Heart left ventricle (tissue), 16 donors: ENCODE measurements at regions not wholly inside any gene's neighbourhood (a gene's known extent, or its start where the extent isn't known, plus 50 kb on each side); places are given as distances from the start of the nearest gene placed in this dataset.
A peak's percentile ranks its signal among the peaks of the same experiment; 100 is the strongest.

Experiments used
- ATAC-seq, 4 donors: fragments of 200-7000 bp; cut with Tn5 transposase; one replicate each; pipeline ENCODE4 v1.9.1; 2020 to 2022; ENCODE audit warnings: moderate library complexity in 4 of 4, mild to moderate bottlenecking in 3 of 4, moderate number of reproducible peaks in 1 of 4
- DNase-seq, 5 donors: peaks; one replicate each; pipeline ENCODE4 v3.0.0-alpha.2; 2020
- H3K27ac ChIP-seq, 12 donors: fragments of 200-600 bp; sonication (generic) in 4 of 12; one replicate each; pipeline versions ENCODE4 v1.5.0 to v1.8.0; 2016 to 2022; ENCODE audit warnings: mild to moderate bottlenecking in 2 of 12
- H3K27me3 ChIP-seq, 9 donors: fragments of 200-600 bp; sonication (generic) in 2 of 9; one replicate each; pipeline versions ENCODE4 v1.5.1 to v1.8.0; 2016 to 2022; ENCODE audit warnings: mild to moderate bottlenecking in 3 of 9
- H3K36me3 ChIP-seq, 9 donors: fragments of 200-600 bp; sonication (generic) in 2 of 9; one replicate each; pipeline versions ENCODE4 v1.5.0 to v1.8.0; 2018 to 2022; ENCODE audit warnings: mild to moderate bottlenecking in 2 of 9
- H3K4me1 ChIP-seq, 12 donors: fragments of 200-600 bp; sonication (generic) in 4 of 12; one replicate each; pipeline versions ENCODE4 v1.5.0 to v1.8.0; 2016 to 2022; ENCODE audit warnings: mild to moderate bottlenecking in 3 of 12
- H3K4me3 ChIP-seq, 12 donors: fragments of 200-600 bp; sonication (generic) in 4 of 12; one replicate each; pipeline versions ENCODE4 v1.5.0 to v1.8.0; 2017 to 2022; ENCODE audit warnings: mild to moderate bottlenecking in 9 of 12, moderate library complexity in 4 of 12
- H3K9me3 ChIP-seq, 12 donors: fragments of 200-600 bp; sonication (generic) in 4 of 12; one replicate each; pipeline versions ENCODE4 v1.5.0 to v1.8.0; 2016 to 2022; ENCODE audit warnings: mild to moderate bottlenecking in 1 of 12
- POLR2A ChIP-seq, 2 donors: fragments of 450-650 bp; IDR thresholded peaks; one replicate each; pipeline ENCODE4 v1.6.1; 2017; ENCODE audit warnings: antibody characterized with exemption in 2 of 2, mild to moderate bottlenecking in 2 of 2, moderate library complexity in 2 of 2
- whole genome bisulfite sequencing, 4 donors: extraction: QIAGEN DNeasy Blood & Tissue Kit in 2 of 4; methylation state at CpG; one replicate each; pipeline versions ENCODE4 v1.1.5 to v1.1.7; 2013 to 2018; 5-methylcytosine and 5-hydroxymethylcytosine counted together
- intact Hi-C, 10 donors: fragments of 100-400 bp; cut with DNase I; formaldehyde crosslinking; loops; one replicate each; pipeline versions ENCODE4 v1.11.1 to v1.14.2; 2022
- TF ChIP-seq, protein P1 (sequence below), 12 donors: fragments of 200-600 bp; sonication (generic) in 4 of 12; IDR thresholded peaks; one replicate each; pipeline versions ENCODE4 v1.5.0 to v1.8.0; 2018 to 2022; ENCODE audit warnings: antibody characterized with exemption in 12 of 12, mild to moderate bottlenecking in 5 of 12
- donor health status: ischemic (EF 13 %, LVEDD 7.1; RV severe dilation, severe dysfunction).
- donor health status: healthy with polysubstance abuse.
- donor health status: DM: no; HTN: yes; CAD: no.
- donor health status: DM: no; HTN: no; CAD: no.
- donor health status: ischemic (EF 25% LVEDD 6.9; RV normal size, moderate dysfunction).
- donor health status: ischemic (EF 25% LVEDD 5.7; RV mildly dilated, moderate dysfunction).
- donor health status: healthy.
- donor health status: DM: yes; HTN: yes; CAD: no.
- donor health status: ischemic (EF 35%, LVEDD 5.7; RV mildly dilated, moderate dysfunction).
- donor health status: nonischemic (EF 11% LVEDD 7.7; RV severe dilation, severe dysfunction).
- donor health status: DM: yes; HTN: yes; CAD: no.
- donor health status: PGD.
- donor health status: ischemic (EF 29% LVEDD 5.4; RV normal size, mild dysfunction).
- donor health status: nonischemic (EF 23%, LVEDD 6.1; RV moderate dilation, normal function).

GRCh38 chr12:17235996-17236395 is 630.0 kb upstream of the LMO3 start:
- Histone ChIP-seq H3K36me3 (no peaks in the 10 kb centered on the region), H3K9me3 (peaks cover 0 to 7% (median 0%) of the 10 kb centered on the region in 12 donors), H3K27ac (no peak overlapping the region), H3K4me3 (no peak overlapping the region), H3K4me1 (no peaks in the 10 kb centered on the region), H3K27me3 (no peaks in the 10 kb centered on the region)
- 64 to 73% (median 68%) methylated on average over 5 of the region's 5 CpGs for WGBS, 4 donors
- TF ChIP-seq, protein P1, sequence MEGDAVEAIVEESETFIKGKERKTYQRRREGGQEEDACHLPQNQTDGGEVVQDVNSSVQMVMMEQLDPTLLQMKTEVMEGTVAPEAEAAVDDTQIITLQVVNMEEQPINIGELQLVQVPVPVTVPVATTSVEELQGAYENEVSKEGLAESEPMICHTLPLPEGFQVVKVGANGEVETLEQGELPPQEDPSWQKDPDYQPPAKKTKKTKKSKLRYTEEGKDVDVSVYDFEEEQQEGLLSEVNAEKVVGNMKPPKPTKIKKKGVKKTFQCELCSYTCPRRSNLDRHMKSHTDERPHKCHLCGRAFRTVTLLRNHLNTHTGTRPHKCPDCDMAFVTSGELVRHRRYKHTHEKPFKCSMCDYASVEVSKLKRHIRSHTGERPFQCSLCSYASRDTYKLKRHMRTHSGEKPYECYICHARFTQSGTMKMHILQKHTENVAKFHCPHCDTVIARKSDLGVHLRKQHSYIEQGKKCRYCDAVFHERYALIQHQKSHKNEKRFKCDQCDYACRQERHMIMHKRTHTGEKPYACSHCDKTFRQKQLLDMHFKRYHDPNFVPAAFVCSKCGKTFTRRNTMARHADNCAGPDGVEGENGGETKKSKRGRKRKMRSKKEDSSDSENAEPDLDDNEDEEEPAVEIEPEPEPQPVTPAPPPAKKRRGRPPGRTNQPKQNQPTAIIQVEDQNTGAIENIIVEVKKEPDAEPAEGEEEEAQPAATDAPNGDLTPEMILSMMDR (IDR thresholded peaks at IDR 0.05): no peak
- no peak for TF ChIP-seq POLR2A (IDR thresholded peaks at IDR 0.05)
- intact Hi-C loops: no loop called here
- peak in 1 of 5 donors; percentile 14 for DNase-seq
- ATAC-seq: no peak

GRCh38 chr12:17215759-17216570 is 610.0 kb upstream of the LMO3 start:
- Histone ChIP-seq H3K27me3 (no peaks in the 10 kb centered on the region), H3K36me3 (no peaks in the 10 kb centered on the region), H3K27ac (no peak overlapping the region), H3K9me3 (peaks cover 0 to 3% (median 0%) of the 10 kb centered on the region in 12 donors), H3K4me1 (no peaks in the 10 kb centered on the region), H3K4me3 (no peak overlapping the region)
- DNase-seq (no peak), ATAC-seq (no peak)
- TF ChIP-seq POLR2A (IDR thresholded peaks at IDR 0.05): no peak
- TF ChIP-seq, protein P1 (IDR thresholded peaks at IDR 0.05): no peak
- intact Hi-C loops: no loop called here
- WGBS, 4 donors: 41 to 47% (median 44%) methylated on average over 4 of the region's 4 CpGs

DNA sequence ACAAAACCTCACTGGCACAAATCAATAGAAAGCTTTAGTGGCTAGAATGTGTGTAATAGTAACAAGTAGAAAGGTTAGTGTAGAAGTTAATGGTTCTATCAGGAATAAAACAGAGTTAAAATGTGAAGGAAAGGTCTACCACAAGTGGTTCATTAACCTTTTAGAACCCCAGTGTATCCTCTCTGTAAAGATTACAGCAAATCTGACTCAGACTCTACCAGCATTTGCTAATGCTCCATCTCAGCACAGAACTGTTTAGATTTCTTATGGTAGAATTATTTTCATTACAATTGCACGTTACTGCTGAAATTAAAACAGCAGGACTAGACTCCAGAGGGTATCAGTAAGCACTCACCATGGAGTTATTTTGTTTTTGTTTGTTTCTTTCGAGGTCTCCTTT is 609.0 kb upstream of the LMO3 start:
- no peak for DNase-seq
- intact Hi-C loops: no loop called here
- Histone ChIP-seq H3K4me3 (no peak overlapping the region), H3K4me1 (no peaks in the 10 kb centered on the region), H3K9me3 (peaks cover 0 to 3% (median 0%) of the 10 kb centered on the region in 12 donors), H3K27ac (no peak overlapping the region), H3K27me3 (no peaks in the 10 kb centered on the region), H3K36me3 (no peaks in the 10 kb centered on the region)
- no peak for TF ChIP-seq POLR2A (IDR thresholded peaks at IDR 0.05)
- TF ChIP-seq, protein P1 (IDR thresholded peaks at IDR 0.05): no peak
- ATAC-seq: no peak
- 35 to 40% (median 37%) methylated on average over 2 of the region's 2 CpGs for WGBS, 4 donors

GRCh38 chr12:17206553-17206952 is 600.6 kb upstream of the LMO3 start:
- TF ChIP-seq, protein P1 (IDR thresholded peaks at IDR 0.05): no peak
- no peak for TF ChIP-seq POLR2A (IDR thresholded peaks at IDR 0.05)
- H3K36me3 ChIP-seq: no peaks in the 10 kb centered on the region
- no peaks in the 10 kb centered on the region for H3K4me1 ChIP-seq
- ATAC-seq (no peak), DNase-seq (no peak)
- H3K9me3 ChIP-seq: peaks cover 0 to 6% (median 0%) of the 10 kb centered on the region in 12 donors
- H3K4me3 ChIP-seq: no peak overlapping the region
- no peaks in the 10 kb centered on the region for H3K27me3 ChIP-seq
- intact Hi-C loops: no loop called here
- no peak overlapping the region for H3K27ac ChIP-seq
